Left lung (tissue), 4 donors: ENCODE measurements at regions not wholly inside any gene's neighbourhood (a gene's known extent, or its start where the extent isn't known, plus 50 kb on each side); places are given as distances from the start of the nearest gene placed in this dataset.
"Not testable (repeated sequence)": the region's sequence is repeated elsewhere in the genome, so short reads cannot be mapped to it uniquely, and the experiment has no call there.

ENCODE experiments used
- ATAC-seq: fragments of 200-7000 bp; cut with Tn5 transposase; one replicate; pipeline ENCODE4 v1.9.1; 2020; ENCODE audit warnings: moderate library complexity
- DNase-seq, 4 donors: peaks; one replicate each; pipeline ENCODE4 v3.0.0-alpha.2; 2013 to 2020
- H3K27ac ChIP-seq, 2 donors: fragments of 200-600 bp; sonication (generic) in 1 of 2; one replicate each; pipeline versions ENCODE4 v1.5.0 to v1.8.0; 2020 to 2021
- H3K27me3 ChIP-seq, 2 donors: fragments of 200-600 bp; sonication (generic) in 1 of 2; one replicate each; pipeline versions ENCODE4 v1.5.0 to v1.8.0; 2020 to 2021
- H3K36me3 ChIP-seq, 2 donors: fragments of 200-600 bp; sonication (generic) in 1 of 2; one replicate each; pipeline versions ENCODE4 v1.5.0 to v1.8.0; 2020 to 2021
- H3K4me1 ChIP-seq, 2 donors: fragments of 200-600 bp; one replicate each; pipeline ENCODE4 v1.8.0; 2021
- H3K4me3 ChIP-seq, 2 donors: fragments of 200-600 bp; sonication (generic) in 1 of 2; one replicate each; pipeline versions ENCODE4 v1.5.0 to v1.8.0; 2020 to 2021; ENCODE audit warnings: mild to moderate bottlenecking in 1 of 2
- H3K9me3 ChIP-seq, 2 donors: fragments of 200-600 bp; sonication (generic) in 1 of 2; one replicate each; pipeline versions ENCODE4 v1.5.0 to v1.8.0; 2020 to 2021
- CTCF ChIP-seq, 2 donors: fragments of 200-600 bp; sonication (generic) in 1 of 2; IDR thresholded peaks; one replicate each; pipeline versions ENCODE4 v1.5.0 to v1.8.0; 2021; ENCODE audit warnings: antibody characterized with exemption in 2 of 2
- intact Hi-C, 2 donors: fragments of 100-400 bp; cut with DNase I; formaldehyde crosslinking; loops; one replicate each; pipeline versions ENCODE4 v1.11.2 to v1.14.2; 2022
- donor health status: DM: no; HTN: yes; CAD: no.
- donor health status: DM: no; HTN: no; CAD: no.

- peaks cover 0 to 40% of the 10 kb centered on the region in 2 donors for H3K9me3 ChIP-seq
- DNase-seq = no peak
- TF ChIP-seq CTCF (IDR thresholded peaks at IDR 0.05) = no peak
- H3K4me3 ChIP-seq = no peak overlapping the region
- intact Hi-C loops = no loop called here
- H3K27me3 ChIP-seq = no peaks in the 10 kb centered on the region
- H3K27ac ChIP-seq = no peak overlapping the region
- H3K36me3 ChIP-seq = no peaks in the 10 kb centered on the region
- H3K4me1 ChIP-seq = no peaks in the 10 kb centered on the region
- no peak for ATAC-seq
Observed at GRCh38 chr3:26308454-26308853, 314.1 kb upstream of the LRRC3B start.

GRCh38 chr3:26309536-26309935 lies 313.0 kb upstream of the LRRC3B start:
- DNase-seq, H3K4me1 ChIP-seq, H3K36me3 ChIP-seq, H3K27me3 ChIP-seq, H3K4me3 ChIP-seq, intact Hi-C loops, ATAC-seq, H3K27ac ChIP-seq: not testable (repeated sequence)
- H3K9me3 ChIP-seq = peaks cover 0 to 32% of the 10 kb centered on the region in 2 donors

GRCh38 chr3:26312816-26313215 lies 309.8 kb upstream of the LRRC3B start:
- DNase-seq (peak in 1 of 4 donors; percentile 26), ATAC-seq (no peak)
- Histone ChIP-seq H3K4me1 (no peaks in the 10 kb centered on the region), H3K4me3 (no peak overlapping the region), H3K36me3 (no peaks in the 10 kb centered on the region), H3K27me3 (no peaks in the 10 kb centered on the region), H3K27ac (no peak overlapping the region), H3K9me3 (peaks cover 0 to 52% of the 10 kb centered on the region in 2 donors)
- intact Hi-C loops = no loop called here
- TF ChIP-seq CTCF (IDR thresholded peaks at IDR 0.05) = no peak

- DNase-seq (no peak), ATAC-seq (no peak)
- no peaks in the 10 kb centered on the region for H3K4me1 ChIP-seq
- no peak overlapping the region for H3K27ac ChIP-seq
- intact Hi-C loops = no loop called here
- H3K4me3 ChIP-seq = no peak overlapping the region
- no peak for TF ChIP-seq CTCF (IDR thresholded peaks at IDR 0.05)
- no peaks in the 10 kb centered on the region for H3K27me3 ChIP-seq
- H3K36me3 ChIP-seq = no peaks in the 10 kb centered on the region
- H3K9me3 ChIP-seq = peaks cover 0 to 52% of the 10 kb centered on the region in 2 donors
Observed at GRCh38 chr3:26316472-26316871, 306.1 kb upstream of the LRRC3B start.

- H3K27ac ChIP-seq, H3K4me1 ChIP-seq, intact Hi-C loops, H3K27me3 ChIP-seq, H3K4me3 ChIP-seq, ATAC-seq, H3K36me3 ChIP-seq: not testable (repeated sequence)
- DNase-seq = peak in 1 of 4 donors; percentile 17
- peaks cover 0 to 46% of the 10 kb centered on the region in 2 donors for H3K9me3 ChIP-seq
Observed at GRCh38 chr3:26323741-26324140, 298.8 kb upstream of the LRRC3B start.

- H3K27me3 ChIP-seq = no peaks in the 10 kb centered on the region
- no peaks in the 10 kb centered on the region for H3K9me3 ChIP-seq
- H3K27ac ChIP-seq = no peak overlapping the region
- no peak for TF ChIP-seq CTCF (IDR thresholded peaks at IDR 0.05)
- no peaks in the 10 kb centered on the region for H3K4me1 ChIP-seq
- no peaks in the 10 kb centered on the region for H3K36me3 ChIP-seq
- H3K4me3 ChIP-seq = no peak overlapping the region
- DNase-seq = no peak
- ATAC-seq = no peak
- intact Hi-C loops = no loop called here
Observed at GRCh38 chr3:26340001-26340400, 282.6 kb upstream of the LRRC3B start.
